ENCODE measurements at regions not wholly inside any gene's neighbourhood (a gene's known extent, or its start where the extent isn't known, plus 50 kb on each side); places are given as distances from the start of the nearest gene placed in this dataset.

DNA sequence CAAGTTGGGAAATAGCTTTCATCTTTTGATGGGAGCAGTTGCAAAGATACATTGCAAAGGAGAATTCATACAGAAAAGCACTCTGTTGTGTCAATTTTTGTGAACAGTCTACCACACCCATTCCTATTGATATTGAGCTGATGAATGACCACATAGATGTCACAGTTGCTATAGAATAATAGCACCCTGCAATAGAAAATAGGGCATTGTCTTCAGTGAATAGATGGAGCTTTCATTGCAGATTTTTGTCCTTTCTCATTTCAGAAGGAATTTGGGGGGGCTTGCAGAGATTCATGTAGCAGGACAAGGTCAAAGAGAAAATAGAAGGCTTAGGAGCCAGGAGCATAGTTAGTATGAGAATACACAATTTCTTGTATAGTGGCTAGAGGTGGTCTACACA lies 237.9 kb downstream of the TMEM38B start:
- no peaks in the 10 kb centered on the region for H3K79me2 ChIP-seq
- H2AFZ ChIP-seq: no peak overlapping the region
- H3K9me2 ChIP-seq (replicated peaks; ENCODE audit: insufficient read depth): no peaks in the 10 kb centered on the region
- no peaks in the 10 kb centered on the region for H3K36me3 ChIP-seq (replicated peaks; ENCODE audit: insufficient read depth, low read depth)
- H3K4me1 ChIP-seq (ENCODE audit: insufficient read depth): no peaks in the 10 kb centered on the region
- no peaks in the 10 kb centered on the region for H3K27me3 ChIP-seq
- no peaks in the 10 kb centered on the region for H3K9me3 ChIP-seq (ENCODE audit: low read depth)
- no peaks in the 10 kb centered on the region for H4K20me1 ChIP-seq (ENCODE audit: insufficient read depth, poor library complexity, severe bottlenecking)
- no peak for DNase-seq (ENCODE audit: low spot score)
- no peak overlapping the region for H3K4me2 ChIP-seq
- H3K4me3 ChIP-seq: no peak overlapping the region
- no peak overlapping the region for H3K27ac ChIP-seq
- TF ChIP-seq, protein P1, sequence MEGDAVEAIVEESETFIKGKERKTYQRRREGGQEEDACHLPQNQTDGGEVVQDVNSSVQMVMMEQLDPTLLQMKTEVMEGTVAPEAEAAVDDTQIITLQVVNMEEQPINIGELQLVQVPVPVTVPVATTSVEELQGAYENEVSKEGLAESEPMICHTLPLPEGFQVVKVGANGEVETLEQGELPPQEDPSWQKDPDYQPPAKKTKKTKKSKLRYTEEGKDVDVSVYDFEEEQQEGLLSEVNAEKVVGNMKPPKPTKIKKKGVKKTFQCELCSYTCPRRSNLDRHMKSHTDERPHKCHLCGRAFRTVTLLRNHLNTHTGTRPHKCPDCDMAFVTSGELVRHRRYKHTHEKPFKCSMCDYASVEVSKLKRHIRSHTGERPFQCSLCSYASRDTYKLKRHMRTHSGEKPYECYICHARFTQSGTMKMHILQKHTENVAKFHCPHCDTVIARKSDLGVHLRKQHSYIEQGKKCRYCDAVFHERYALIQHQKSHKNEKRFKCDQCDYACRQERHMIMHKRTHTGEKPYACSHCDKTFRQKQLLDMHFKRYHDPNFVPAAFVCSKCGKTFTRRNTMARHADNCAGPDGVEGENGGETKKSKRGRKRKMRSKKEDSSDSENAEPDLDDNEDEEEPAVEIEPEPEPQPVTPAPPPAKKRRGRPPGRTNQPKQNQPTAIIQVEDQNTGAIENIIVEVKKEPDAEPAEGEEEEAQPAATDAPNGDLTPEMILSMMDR (IDR thresholded peaks at IDR 0.05; ENCODE audit: poor library complexity): no peak
- TF ChIP-seq EZH2phosphoT487 (IDR thresholded peaks at IDR 0.05; ENCODE audit: low read depth, severe bottlenecking, unreplicated experiment) (no peak), EZH2 (IDR thresholded peaks at IDR 0.05; ENCODE audit: borderline replicate concordance) (no peak)

DNA sequence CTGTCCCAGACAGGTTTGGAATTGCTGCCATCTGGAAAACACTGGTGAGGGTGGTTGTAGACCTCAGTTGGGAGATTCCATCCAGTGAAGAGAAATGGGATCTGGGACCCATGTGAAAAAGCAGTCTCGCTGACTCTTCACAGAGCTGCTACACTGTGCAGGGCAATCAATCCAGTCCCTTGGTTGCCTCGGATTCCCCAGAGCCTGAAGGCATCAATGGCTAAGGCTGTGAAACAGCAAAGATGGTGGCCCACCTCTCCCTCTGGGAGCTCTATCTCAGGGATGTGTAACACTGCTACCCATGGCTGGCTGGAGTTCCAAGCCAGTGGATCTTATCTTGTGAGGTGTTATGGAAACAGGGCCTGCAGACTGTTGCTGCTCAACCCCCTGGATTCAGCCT lies 256.1 kb downstream of the TMEM38B start:
- Histone ChIP-seq H3K27ac (no peak overlapping the region), H3K79me2 (no peaks in the 10 kb centered on the region), H3K4me2 (no peak overlapping the region), H4K20me1 (ENCODE audit: insufficient read depth, poor library complexity, severe bottlenecking) (no peaks in the 10 kb centered on the region), H3K9me2 (replicated peaks; ENCODE audit: insufficient read depth) (no peaks in the 10 kb centered on the region), H2AFZ (no peak overlapping the region), H3K36me3 (replicated peaks; ENCODE audit: insufficient read depth, low read depth) (no peaks in the 10 kb centered on the region), H3K4me3 (no peak overlapping the region), H3K4me1 (ENCODE audit: insufficient read depth) (no peaks in the 10 kb centered on the region), H3K9me3 (ENCODE audit: low read depth) (no peaks in the 10 kb centered on the region), H3K27me3 (no peaks in the 10 kb centered on the region)
- no peak for DNase-seq (ENCODE audit: low spot score)
- WGBS (ENCODE audit: low lambda C conversion rate, missing lambda C conversion rate): 89% methylated on average over 2 of the region's 2 CpGs
- TF ChIP-seq, protein P1 (IDR thresholded peaks at IDR 0.05; ENCODE audit: poor library complexity): no peak
- TF ChIP-seq EZH2 (IDR thresholded peaks at IDR 0.05; ENCODE audit: borderline replicate concordance) (no peak), EZH2phosphoT487 (IDR thresholded peaks at IDR 0.05; ENCODE audit: low read depth, severe bottlenecking, unreplicated experiment) (no peak)

DNA sequence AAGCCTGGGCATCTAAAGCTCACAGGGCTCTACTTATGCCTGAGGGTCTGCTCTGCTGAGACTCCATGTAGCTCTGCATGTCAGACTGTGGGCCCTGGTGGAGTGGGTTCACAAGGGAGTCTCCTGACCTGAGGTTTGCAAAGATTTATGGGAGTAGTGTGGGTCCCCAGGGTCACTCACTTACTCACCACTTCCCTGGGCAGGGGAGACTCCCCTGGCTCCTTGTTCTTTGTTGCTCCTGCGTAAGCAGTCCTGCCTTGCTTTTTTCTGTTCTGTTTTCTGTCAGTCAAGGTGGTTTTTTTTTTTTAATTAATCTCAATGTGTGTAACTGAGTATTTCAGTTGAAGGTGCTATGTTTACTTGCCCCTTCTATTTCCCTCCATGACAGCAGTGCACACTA lies 256.6 kb downstream of the TMEM38B start:
- no peaks in the 10 kb centered on the region for H4K20me1 ChIP-seq (ENCODE audit: insufficient read depth, poor library complexity, severe bottlenecking)
- H3K36me3 ChIP-seq (replicated peaks; ENCODE audit: insufficient read depth, low read depth): no peaks in the 10 kb centered on the region
- no peak overlapping the region for H3K27ac ChIP-seq
- H3K4me3 ChIP-seq: no peak overlapping the region
- TF ChIP-seq, protein P1 (IDR thresholded peaks at IDR 0.05; ENCODE audit: poor library complexity): no peak
- TF ChIP-seq EZH2phosphoT487 (IDR thresholded peaks at IDR 0.05; ENCODE audit: low read depth, severe bottlenecking, unreplicated experiment): no peak
- TF ChIP-seq EZH2 (IDR thresholded peaks at IDR 0.05; ENCODE audit: borderline replicate concordance): no peak
- no peaks in the 10 kb centered on the region for H3K9me2 ChIP-seq (replicated peaks; ENCODE audit: insufficient read depth)
- WGBS (ENCODE audit: low lambda C conversion rate, missing lambda C conversion rate): 95% methylated on average over 1 of the region's 1 CpG
- H3K4me1 ChIP-seq (ENCODE audit: insufficient read depth): no peaks in the 10 kb centered on the region
- H3K4me2 ChIP-seq: no peak overlapping the region
- no peaks in the 10 kb centered on the region for H3K9me3 ChIP-seq (ENCODE audit: low read depth)
- DNase-seq (ENCODE audit: low spot score): no peak
- H3K79me2 ChIP-seq: no peaks in the 10 kb centered on the region
- H2AFZ ChIP-seq: no peak overlapping the region
- H3K27me3 ChIP-seq: no peaks in the 10 kb centered on the region

DNA sequence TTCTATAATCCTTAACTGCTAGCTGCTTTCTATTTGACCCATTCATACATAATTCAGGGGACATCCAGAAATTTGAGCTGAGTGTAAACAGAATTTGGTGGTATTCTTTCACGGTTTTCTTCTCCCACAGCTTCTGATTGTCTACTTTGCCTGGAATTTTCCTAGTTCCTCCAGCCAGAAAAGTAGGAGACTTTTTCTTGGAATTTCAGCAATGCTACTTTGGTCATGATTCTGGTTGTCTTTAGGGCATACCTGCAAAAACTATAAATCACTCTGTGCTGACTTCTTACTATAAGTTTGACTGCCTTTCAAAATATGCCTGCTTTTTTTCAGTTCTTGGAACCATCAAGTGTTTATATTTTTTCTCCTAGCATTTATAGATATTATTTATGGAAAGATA lies 260.2 kb downstream of the TMEM38B start:
- WGBS (ENCODE audit: low lambda C conversion rate, missing lambda C conversion rate): 56% methylated on average over 1 of the region's 1 CpG

More for the DNA sequence above, 260.2 kb downstream of the TMEM38B start:
- H3K4me1 ChIP-seq (ENCODE audit: insufficient read depth): no peaks in the 10 kb centered on the region
- H2AFZ ChIP-seq: no peak overlapping the region
- H3K9me3 ChIP-seq (ENCODE audit: low read depth): no peaks in the 10 kb centered on the region
- H3K9me2 ChIP-seq (replicated peaks; ENCODE audit: insufficient read depth): no peaks in the 10 kb centered on the region
- TF ChIP-seq EZH2phosphoT487 (IDR thresholded peaks at IDR 0.05; ENCODE audit: low read depth, severe bottlenecking, unreplicated experiment): no peak
- TF ChIP-seq, protein P1 (IDR thresholded peaks at IDR 0.05; ENCODE audit: poor library complexity): no peak
- H4K20me1 ChIP-seq (ENCODE audit: insufficient read depth, poor library complexity, severe bottlenecking): no peaks in the 10 kb centered on the region
- H3K27ac ChIP-seq: no peak overlapping the region
- H3K36me3 ChIP-seq (replicated peaks; ENCODE audit: insufficient read depth, low read depth): no peaks in the 10 kb centered on the region
- DNase-seq (ENCODE audit: low spot score): no peak
- no peaks in the 10 kb centered on the region for H3K79me2 ChIP-seq
- no peak overlapping the region for H3K4me2 ChIP-seq
- H3K27me3 ChIP-seq: no peaks in the 10 kb centered on the region
- H3K4me3 ChIP-seq: no peak overlapping the region

Measured in hepatocyte (in vitro differentiated cells).